PC-3 (cell line): ENCODE measurements at regions not wholly inside any gene's neighbourhood (a gene's known extent, or its start where the extent isn't known, plus 50 kb on each side); places are given as distances from the start of the nearest gene placed in this dataset.

ENCODE experiments used
- ATAC-seq: fragments of 200-7000 bp; cut with Tn5 transposase; 2 replicates; pipeline ENCODE4 v1.9.1; 2020; ENCODE audit warnings: mild to moderate bottlenecking, moderate library complexity
- BruUV-seq: library from RNA; stranded (reverse); fragments of 400-500 nt; replicated peaks from 2 replicates; lab custom pipeline; 2021; lab: Mats Ljungman, UMichigan
- CTCF ChIA-PET: fragments of 300-600 bp; sonication (Branson Sonifier 250); formaldehyde crosslinking; loops from one replicate; lab custom pipeline; 2022; ENCODE audit warnings: antibody characterized with exemption; lab: Charles Lee
- POLR2A ChIA-PET: fragments of 300-600 bp; sonication (Branson Sonifier 250); formaldehyde crosslinking; loops from one replicate; lab custom pipeline; 2022; ENCODE audit warnings: antibody characterized with exemption; ENCODE audit not compliant: unreplicated experiment; lab: Charles Lee
- DNase-seq: peaks from one replicate; pipeline ENCODE4 v3.0.0-alpha.2; 2015
- H2AFZ ChIP-seq: fragments of 300-600 bp; sonication (generic); 2 replicates; pipeline ENCODE4 v1.6.0; 2016; ENCODE audit warnings: antibody characterized with exemption, low read length
- H3F3A ChIP-seq: fragments of 300-600 bp; sonication (generic); one replicate; pipeline ENCODE4 v1.6.0; 2017; ENCODE audit warnings: antibody characterized with exemption, low read length, control low read depth, mild to moderate bottlenecking; ENCODE audit not compliant: unreplicated experiment
- H3K27ac ChIP-seq: fragments of 300-600 bp; sonication (generic); 2 replicates; pipeline ENCODE4 v1.5.1; 2016; ENCODE audit warnings: mild to moderate bottlenecking, low read length
- H3K27me3 ChIP-seq: fragments of 300-600 bp; sonication (generic); 2 replicates; pipeline ENCODE4 v1.6.1; 2016; ENCODE audit warnings: low read length, mixed read lengths
- H3K36me3 ChIP-seq: fragments of 300-600 bp; sonication (generic); 2 replicates; pipeline ENCODE4 v1.6.1; 2016; ENCODE audit warnings: low read depth, mixed run types, low read length, mixed read lengths
- H3K4me1 ChIP-seq: fragments of 300-600 bp; sonication (generic); 2 replicates; pipeline ENCODE4 v1.5.1; 2016; ENCODE audit warnings: low read length; ENCODE audit not compliant: insufficient read depth
- H3K4me2 ChIP-seq: fragments of 300-600 bp; sonication (generic); 2 replicates; pipeline ENCODE4 v1.6.0; 2016; ENCODE audit warnings: low read length
- H3K4me3 ChIP-seq: fragments of 300-600 bp; sonication (generic); 2 replicates; pipeline ENCODE4 v1.5.1; 2016; ENCODE audit warnings: mild to moderate bottlenecking, low read length, mixed read lengths
- H3K79me2 ChIP-seq: fragments of 300-600 bp; sonication (generic); 2 replicates; pipeline ENCODE4 v1.6.1; 2017; ENCODE audit warnings: low read length, mixed read lengths
- H3K9ac ChIP-seq: fragments of 300-600 bp; sonication (generic); 2 replicates; pipeline ENCODE4 v1.6.0; 2016; ENCODE audit warnings: mild to moderate bottlenecking, low read length
- H3K9me2 ChIP-seq: fragments of 300-600 bp; sonication (generic); replicated peaks from 2 replicates; pipeline ENCODE4 v1.6.1; 2016; ENCODE audit warnings: mixed run types, low read length, mixed read lengths
- H3K9me3 ChIP-seq: fragments of 300-600 bp; sonication (generic); 2 replicates; pipeline ENCODE4 v1.6.1; 2016; ENCODE audit warnings: low read length, mixed read lengths
- H4K20me1 ChIP-seq: fragments of 300-600 bp; sonication (generic); 2 replicates; pipeline ENCODE4 v1.6.1; 2016; ENCODE audit warnings: low read length, mixed read lengths
- CTCF ChIP-seq: fragments of 300-600 bp; sonication (generic); conservative IDR thresholded peaks from 2 replicates; pipeline ENCODE4 v1.5.1; 2017; ENCODE audit warnings: antibody characterized with exemption, low read depth, mild to moderate bottlenecking, low read length
- EZH2 ChIP-seq: fragments of 300-600 bp; sonication (generic); IDR thresholded peaks from one replicate; pipeline ENCODE4 v1.6.1; 2017; ENCODE audit warnings: antibody characterized with exemption, mild to moderate bottlenecking, low read length; ENCODE audit not compliant: unreplicated experiment
- EZH2phosphoT487 ChIP-seq: fragments of 300-600 bp; sonication (generic); IDR thresholded peaks from 2 replicates; pipeline ENCODE4 v1.6.1; 2018; ENCODE audit warnings: mild to moderate bottlenecking, antibody characterized with exemption, low read length, borderline replicate concordance
- intact Hi-C: fragments of 100-400 bp; cut with micrococcal nuclease; formaldehyde crosslinking; loops from 2 replicates; pipeline ENCODE4 v1.9.0; 2023

GRCh38 chr1:64363111-64363510 is 106.8 kb upstream of the CACHD1 start:
- no peaks in the 10 kb centered on the region for H3K9me2 ChIP-seq
- TF ChIP-seq CTCF (no peak), EZH2phosphoT487 (no peak), EZH2 (no peak)
- no peaks in the 10 kb centered on the region for H4K20me1 ChIP-seq
- H3K9me3 ChIP-seq = no peaks in the 10 kb centered on the region
- no peak overlapping the region for H3K9ac ChIP-seq
- CTCF ChIA-PET = no interaction called here
- no peak overlapping the region for H3K4me2 ChIP-seq
- no peak for DNase-seq
- no peak overlapping the region for H2AFZ ChIP-seq
- BruUV-seq = no TSS peak
- POLR2A ChIA-PET = no interaction called here
- no peak overlapping the region for H3K27ac ChIP-seq
- ATAC-seq = no peak
- no peaks in the 10 kb centered on the region for H3K36me3 ChIP-seq
- no peaks in the 10 kb centered on the region for H3F3A ChIP-seq
- H3K27me3 ChIP-seq = no peaks in the 10 kb centered on the region
- H3K79me2 ChIP-seq = no peaks in the 10 kb centered on the region
- intact Hi-C loops = no loop called here
- H3K4me3 ChIP-seq = no peak overlapping the region
- H3K4me1 ChIP-seq = no peaks in the 10 kb centered on the region

GRCh38 chr1:64363616-64364015 is 106.3 kb upstream of the CACHD1 start:
- Histone ChIP-seq H3K9me3 (no peaks in the 10 kb centered on the region), H3K9me2 (no peaks in the 10 kb centered on the region), H3K36me3 (no peaks in the 10 kb centered on the region), H3K27ac (no peak overlapping the region), H3F3A (no peaks in the 10 kb centered on the region), H3K4me2 (no peak overlapping the region), H4K20me1 (no peaks in the 10 kb centered on the region), H3K4me3 (no peak overlapping the region), H3K79me2 (no peaks in the 10 kb centered on the region), H2AFZ (no peak overlapping the region), H3K4me1 (no peaks in the 10 kb centered on the region), H3K27me3 (no peaks in the 10 kb centered on the region), H3K9ac (no peak overlapping the region)
- DNase-seq (no peak), ATAC-seq (no peak)
- intact Hi-C loops = no loop called here
- CTCF ChIA-PET = no interaction called here
- POLR2A ChIA-PET = no interaction called here
- TF ChIP-seq CTCF (no peak), EZH2 (no peak), EZH2phosphoT487 (no peak)
- BruUV-seq = no TSS peak

GRCh38 chr1:64366821-64367220 is 103.1 kb upstream of the CACHD1 start:
- Histone ChIP-seq H3K4me1 (no peaks in the 10 kb centered on the region), H3K27ac (no peak overlapping the region), H3K36me3 (no peaks in the 10 kb centered on the region), H3K9me2 (no peaks in the 10 kb centered on the region), H3K9me3 (no peaks in the 10 kb centered on the region), H3K79me2 (no peaks in the 10 kb centered on the region), H3K9ac (no peak overlapping the region), H4K20me1 (no peaks in the 10 kb centered on the region), H3K4me2 (no peak overlapping the region), H2AFZ (no peak overlapping the region), H3F3A (no peaks in the 10 kb centered on the region), H3K4me3 (no peak overlapping the region), H3K27me3 (no peaks in the 10 kb centered on the region)
- intact Hi-C loops = no loop called here
- no peak for ATAC-seq
- DNase-seq = no peak
- ChIA-PET CTCF (no interaction called here), POLR2A (no interaction called here)
- no TSS peak for BruUV-seq
- TF ChIP-seq CTCF (no peak), EZH2 (no peak), EZH2phosphoT487 (no peak)
